ENCODE measurements at regions not wholly inside any gene's neighbourhood (a gene's known extent, or its start where the extent isn't known, plus 50 kb on each side); places are given as distances from the start of the nearest gene placed in this dataset.

GRCh38 chr11:134749040-134749839, 337.2 kb upstream of the B3GAT1 start:
- no peak for TF ChIP-seq CTCF (IDR thresholded peaks at IDR 0.05 in 4 of 5, conservative IDR thresholded peaks at IDR 0.05 in 1 of 5)
- TF ChIP-seq POLR2A (IDR thresholded peaks at IDR 0.05) = no peak
